Tibial nerve (tissue), 4 donors: ENCODE measurements at regions not wholly inside any gene's neighbourhood (a gene's known extent, or its start where the extent isn't known, plus 50 kb on each side); places are given as distances from the start of the nearest gene placed in this dataset.
"Not testable (repeated sequence)": the region's sequence is repeated elsewhere in the genome, so short reads cannot be mapped to it uniquely, and the experiment has no call there.

ENCODE experiments used
- DNase-seq, 2 donors: peaks; one replicate each; pipeline ENCODE4 v3.0.0-alpha.2; 2019; ENCODE audit warnings: low spot score in 2 of 2
- H3K27ac ChIP-seq, 4 donors: fragments of 200-600 bp; sonication (generic) in 3 of 4; one replicate each; pipeline ENCODE4 v1.5.1; 2017 to 2019; ENCODE audit warnings: mild to moderate bottlenecking in 1 of 4
- H3K27me3 ChIP-seq, 2 donors: fragments of 200-600 bp; sonication (generic) in 1 of 2; one replicate each; pipeline versions ENCODE4 v1.5.1 to v1.6.0; 2017 to 2019
- H3K36me3 ChIP-seq, 3 donors: fragments of 200-600 bp; sonication (generic); one replicate each; pipeline ENCODE4 v1.5.1; 2018 to 2019
- H3K4me1 ChIP-seq, 4 donors: fragments of 200-600 bp; sonication (generic) in 3 of 4; one replicate each; pipeline ENCODE4 v1.5.1; 2017 to 2019
- H3K4me3 ChIP-seq, 4 donors: fragments of 200-600 bp; sonication (generic) in 3 of 4; one replicate each; pipeline ENCODE4 v1.5.1; 2017 to 2019; ENCODE audit warnings: mild to moderate bottlenecking in 1 of 4, moderate library complexity in 1 of 4
- H3K9me3 ChIP-seq, 4 donors: fragments of 200-600 bp; sonication (generic) in 3 of 4; one replicate each; pipeline ENCODE4 v1.5.1; 2017 to 2019
- EP300 ChIP-seq, 2 donors: sonication (generic); formaldehyde crosslinking; IDR thresholded peaks; one replicate each; pipeline ENCODE4 v1.6.1; 2017; ENCODE audit warnings: antibody characterized with exemption in 2 of 2, mild to moderate bottlenecking in 1 of 2
- POLR2A ChIP-seq, 2 donors: fragments of 450-650 bp; IDR thresholded peaks; one replicate each; pipeline ENCODE4 v1.6.1; 2017; ENCODE audit warnings: antibody characterized with exemption in 2 of 2, mild to moderate bottlenecking in 2 of 2, moderate library complexity in 2 of 2
- WGBS, 2 donors: methylation state at CpG; one replicate each; pipeline ENCODE4 v1.1.5; 2018; 5-methylcytosine and 5-hydroxymethylcytosine counted together
- TF ChIP-seq, protein P1 (sequence below), 5 experiments: fragments of 200-600 bp in 3 of 5; fragments of 450-650 bp in 2 of 5; sonication (generic) in 3 of 5; IDR thresholded peaks; one replicate each; pipeline ENCODE4 v1.5.1; 2016 to 2019; ENCODE audit warnings: antibody characterized with exemption in 5 of 5, mild to moderate bottlenecking in 3 of 5, moderate library complexity in 2 of 5

GRCh38 chr6:134764741-134765140, 185.2 kb downstream of the ALDH8A1 start:
- Histone ChIP-seq H3K27me3 (no peaks in the 10 kb centered on the region), H3K4me1 (no peaks in the 10 kb centered on the region), H3K27ac (no peak overlapping the region), H3K36me3 (no peaks in the 10 kb centered on the region), H3K4me3 (no peak overlapping the region), H3K9me3 (no peaks in the 10 kb centered on the region)
- no peak for DNase-seq
- TF ChIP-seq POLR2A (IDR thresholded peaks at IDR 0.05) (no peak), EP300 (IDR thresholded peaks at IDR 0.05) (no peak)
- TF ChIP-seq, protein P1, sequence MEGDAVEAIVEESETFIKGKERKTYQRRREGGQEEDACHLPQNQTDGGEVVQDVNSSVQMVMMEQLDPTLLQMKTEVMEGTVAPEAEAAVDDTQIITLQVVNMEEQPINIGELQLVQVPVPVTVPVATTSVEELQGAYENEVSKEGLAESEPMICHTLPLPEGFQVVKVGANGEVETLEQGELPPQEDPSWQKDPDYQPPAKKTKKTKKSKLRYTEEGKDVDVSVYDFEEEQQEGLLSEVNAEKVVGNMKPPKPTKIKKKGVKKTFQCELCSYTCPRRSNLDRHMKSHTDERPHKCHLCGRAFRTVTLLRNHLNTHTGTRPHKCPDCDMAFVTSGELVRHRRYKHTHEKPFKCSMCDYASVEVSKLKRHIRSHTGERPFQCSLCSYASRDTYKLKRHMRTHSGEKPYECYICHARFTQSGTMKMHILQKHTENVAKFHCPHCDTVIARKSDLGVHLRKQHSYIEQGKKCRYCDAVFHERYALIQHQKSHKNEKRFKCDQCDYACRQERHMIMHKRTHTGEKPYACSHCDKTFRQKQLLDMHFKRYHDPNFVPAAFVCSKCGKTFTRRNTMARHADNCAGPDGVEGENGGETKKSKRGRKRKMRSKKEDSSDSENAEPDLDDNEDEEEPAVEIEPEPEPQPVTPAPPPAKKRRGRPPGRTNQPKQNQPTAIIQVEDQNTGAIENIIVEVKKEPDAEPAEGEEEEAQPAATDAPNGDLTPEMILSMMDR (IDR thresholded peaks at IDR 0.05) = no peak
- WGBS, 2 donors = 83 to 91% methylated on average over 3 of the region's 3 CpGs

DNA sequence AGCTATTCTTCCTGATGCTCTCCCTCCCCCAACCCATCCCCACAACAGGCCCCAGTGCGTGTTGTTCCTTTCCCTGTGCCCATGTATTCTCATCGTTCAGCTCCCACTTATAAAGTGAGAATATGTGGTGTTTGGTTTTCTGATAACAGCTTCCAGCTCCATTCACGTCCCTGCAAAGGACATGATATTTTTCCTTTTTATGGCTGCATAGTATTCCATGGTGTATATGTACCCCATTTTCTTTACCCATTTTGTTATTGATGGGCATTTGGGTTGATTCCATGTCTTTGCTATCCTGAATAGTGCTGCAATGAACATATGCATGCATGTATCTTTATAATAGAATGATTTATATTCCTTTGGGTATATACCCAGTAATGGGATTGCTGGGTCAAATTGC, 186.3 kb downstream of the ALDH8A1 start:
- 95 to 97% methylated on average over 3 of the region's 3 CpGs for WGBS, 2 donors
- DNase-seq, H3K4me1 ChIP-seq: not testable (repeated sequence)

GRCh38 chr6:134758621-134759020, 191.3 kb downstream of the ALDH8A1 start:
- H3K36me3 ChIP-seq = no peaks in the 10 kb centered on the region
- TF ChIP-seq EP300 (IDR thresholded peaks at IDR 0.05) (no peak), POLR2A (IDR thresholded peaks at IDR 0.05) (no peak)
- TF ChIP-seq, protein P1 (IDR thresholded peaks at IDR 0.05) = no peak
- no peak overlapping the region for H3K27ac ChIP-seq
- H3K9me3 ChIP-seq = no peaks in the 10 kb centered on the region
- H3K4me3 ChIP-seq = no peak overlapping the region
- 86 to 87% methylated on average over 4 of the region's 4 CpGs for WGBS, 2 donors
- DNase-seq = no peak
- no peaks in the 10 kb centered on the region for H3K4me1 ChIP-seq
- no peaks in the 10 kb centered on the region for H3K27me3 ChIP-seq

More for the DNA sequence above, 186.3 kb downstream of the ALDH8A1 start:
- H3K4me3 ChIP-seq, H3K9me3 ChIP-seq, H3K27ac ChIP-seq, H3K27me3 ChIP-seq, H3K36me3 ChIP-seq: not testable (repeated sequence)

- Histone ChIP-seq H3K4me1 (no peaks in the 10 kb centered on the region), H3K27ac (no peak overlapping the region), H3K9me3 (no peaks in the 10 kb centered on the region), H3K4me3 (no peak overlapping the region), H3K27me3 (no peaks in the 10 kb centered on the region), H3K36me3 (no peaks in the 10 kb centered on the region)
- no peak for TF ChIP-seq EP300 (IDR thresholded peaks at IDR 0.05)
- 80 to 91% methylated on average over 1 of the region's 1 CpG for WGBS, 2 donors
- no peak for DNase-seq
Measured at GRCh38 chr6:134757911-134758361, 192.0 kb downstream of the ALDH8A1 start.

GRCh38 chr6:134756374-134757025, 193.4 kb downstream of the ALDH8A1 start:
- Histone ChIP-seq H3K9me3 (no peaks in the 10 kb centered on the region), H3K27me3 (no peaks in the 10 kb centered on the region), H3K4me3 (no peak overlapping the region), H3K36me3 (no peaks in the 10 kb centered on the region), H3K4me1 (no peaks in the 10 kb centered on the region), H3K27ac (no peak overlapping the region)
- DNase-seq = no peak
- WGBS, 2 donors = 85 to 93% methylated on average over 2 of the region's 2 CpGs
- TF ChIP-seq POLR2A (IDR thresholded peaks at IDR 0.05) (no peak), EP300 (IDR thresholded peaks at IDR 0.05) (no peak)
- TF ChIP-seq, protein P1 (IDR thresholded peaks at IDR 0.05) = no peak

DNA sequence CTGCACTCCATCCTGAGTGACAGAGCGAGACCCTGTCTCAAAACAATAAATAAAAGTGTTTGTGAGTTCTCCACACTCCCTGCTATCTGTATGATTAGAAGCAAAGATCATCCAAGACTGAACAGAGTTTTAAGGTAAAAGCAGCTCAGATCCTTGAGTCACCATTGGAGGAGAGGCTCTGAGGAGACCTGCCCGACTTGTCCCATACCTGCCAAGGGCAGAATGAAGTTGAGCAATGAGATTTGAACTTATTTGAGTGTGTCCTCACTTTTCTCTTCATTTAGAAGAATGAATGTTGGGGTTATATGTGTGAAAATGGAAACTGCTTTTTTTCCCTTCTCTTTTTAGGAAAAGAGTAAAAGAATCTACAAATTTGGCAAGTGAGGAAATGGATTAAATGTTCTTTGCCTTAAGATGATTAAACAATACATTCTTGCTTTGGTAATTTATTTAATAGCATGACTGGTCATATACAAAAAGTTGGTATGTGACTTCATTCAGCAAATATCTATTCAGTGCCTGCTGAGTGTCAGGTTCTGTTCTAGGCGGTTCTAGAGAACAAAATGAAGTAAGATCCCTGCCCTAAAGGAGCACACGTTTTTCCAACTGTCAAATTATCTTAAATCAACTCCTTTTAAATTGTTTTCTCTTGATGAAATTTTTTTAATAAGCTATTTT, 195.7 kb downstream of the ALDH8A1 start:
- Histone ChIP-seq H3K36me3 (no peaks in the 10 kb centered on the region), H3K4me3 (no peak overlapping the region), H3K27ac (no peak overlapping the region), H3K27me3 (no peaks in the 10 kb centered on the region), H3K9me3 (no peaks in the 10 kb centered on the region), H3K4me1 (no peaks in the 10 kb centered on the region)
- WGBS, 2 donors = 75 to 76% methylated on average over 4 of the region's 4 CpGs
- DNase-seq = no peak
- TF ChIP-seq POLR2A (IDR thresholded peaks at IDR 0.05) = no peak
- TF ChIP-seq EP300 (IDR thresholded peaks at IDR 0.05) = no peak
- TF ChIP-seq, protein P1 (IDR thresholded peaks at IDR 0.05) = no peak
